H9 (cell line): ENCODE measurements at regions not wholly inside any gene's neighbourhood (a gene's known extent, or its start where the extent isn't known, plus 50 kb on each side); places are given as distances from the start of the nearest gene placed in this dataset.

Source experiments
- DNase-seq: peaks from one replicate; pipeline ENCODE4 v3.0.0-alpha.2; 2017
- H2AFZ ChIP-seq: one replicate; pipeline ENCODE4 v1.6.1; 2013; ENCODE audit warnings: mild to moderate bottlenecking, low read length, control low read depth, moderate library complexity
- H2AK5ac ChIP-seq: 2 replicates; pipeline ENCODE4 v1.6.1; 2013; ENCODE audit warnings: low read length, control low read depth, mixed read lengths; ENCODE audit not compliant: insufficient read length
- H2BK120ac ChIP-seq: one replicate; pipeline ENCODE4 v1.6.1; 2013; ENCODE audit warnings: low read depth, mild to moderate bottlenecking, low read length, control low read depth, inconsistent platforms; ENCODE audit not compliant: poor library complexity, severe bottlenecking
- H2BK12ac ChIP-seq: 2 replicates; pipeline ENCODE4 v1.6.1; 2013; ENCODE audit warnings: low read length, control low read depth, mixed read lengths, low read depth; ENCODE audit not compliant: insufficient read length
- H2BK15ac ChIP-seq: 2 replicates; pipeline ENCODE4 v1.6.1; 2013; ENCODE audit warnings: low read depth, low read length, control low read depth
- H2BK20ac ChIP-seq: one replicate; pipeline ENCODE4 v1.6.1; 2013; ENCODE audit warnings: low read depth, mild to moderate bottlenecking, low read length, control low read depth, inconsistent platforms; ENCODE audit not compliant: poor library complexity, severe bottlenecking
- H2BK5ac ChIP-seq: 2 replicates; pipeline ENCODE4 v1.6.1; 2013; ENCODE audit warnings: low read length, control low read depth, mixed read lengths; ENCODE audit not compliant: insufficient read length
- H3K14ac ChIP-seq: 2 replicates; pipeline ENCODE4 v1.6.1; 2013; ENCODE audit warnings: low read length, control low read depth; ENCODE audit not compliant: insufficient read depth
- H3K18ac ChIP-seq: 2 replicates; pipeline ENCODE4 v1.6.1; 2013; ENCODE audit warnings: low read depth, mild to moderate bottlenecking, mixed read lengths, low read length, control low read depth; ENCODE audit not compliant: insufficient read length
- H3K23ac ChIP-seq: 2 replicates; pipeline ENCODE4 v1.6.1; 2013; ENCODE audit warnings: low read length, control low read depth, mixed read lengths, low read depth; ENCODE audit not compliant: insufficient read length
- H3K23me2 ChIP-seq: 2 replicates; pipeline ENCODE4 v1.6.1; 2013; ENCODE audit warnings: low read depth, mild to moderate bottlenecking, mixed read lengths, low read length, control low read depth; ENCODE audit not compliant: insufficient read length, poor library complexity, severe bottlenecking
- H3K27ac ChIP-seq: 2 replicates; pipeline ENCODE4 v1.5.1; 2013; ENCODE audit warnings: low read length, control low read depth, mixed read lengths, low read depth; ENCODE audit not compliant: insufficient read length
- H3K27me3 ChIP-seq: 2 replicates; pipeline ENCODE4 v1.6.1; 2013; ENCODE audit warnings: low read length, control low read depth, inconsistent platforms; ENCODE audit not compliant: insufficient read depth
- H3K4ac ChIP-seq: 2 replicates; pipeline ENCODE4 v1.6.1; 2013; ENCODE audit warnings: low read depth, mild to moderate bottlenecking, control low read depth, inconsistent platforms, low read length, moderate library complexity
- H3K4me1 ChIP-seq: 2 replicates; pipeline ENCODE4 v1.6.1; 2013; ENCODE audit warnings: low read length, control low read depth, inconsistent platforms; ENCODE audit not compliant: insufficient read depth
- H3K4me2 ChIP-seq: 2 replicates; pipeline ENCODE4 v1.6.1; 2013; ENCODE audit warnings: low read length, control low read depth, mixed read lengths; ENCODE audit not compliant: insufficient read length, insufficient read depth
- H3K56ac ChIP-seq: 2 replicates; pipeline ENCODE4 v1.6.1; 2013; ENCODE audit warnings: low read depth, mild to moderate bottlenecking, mixed read lengths, low read length, control low read depth; ENCODE audit not compliant: insufficient read length
- H3K79me1 ChIP-seq: 2 replicates; pipeline ENCODE4 v1.6.1; 2013; ENCODE audit warnings: low read depth, mild to moderate bottlenecking, moderate library complexity, low read length, control low read depth, inconsistent platforms; ENCODE audit not compliant: insufficient read depth, poor library complexity, severe bottlenecking
- H3K79me2 ChIP-seq: 2 replicates; pipeline ENCODE4 v1.6.1; 2013; ENCODE audit warnings: low read length, control low read depth, inconsistent platforms; ENCODE audit not compliant: insufficient read depth
- H3K9ac ChIP-seq: 2 replicates; pipeline ENCODE4 v1.6.1; 2013; ENCODE audit warnings: low read length, control low read depth, mixed read lengths; ENCODE audit not compliant: insufficient read length; ENCODE audit errors: extremely low read depth
- H3K9me3 ChIP-seq: one replicate; pipeline ENCODE4 v1.6.1; 2013; ENCODE audit warnings: low read depth, low read length, inconsistent platforms; ENCODE audit not compliant: control insufficient read depth
- H3T11ph ChIP-seq: one replicate; pipeline ENCODE4 v1.6.1; 2013; ENCODE audit warnings: mild to moderate bottlenecking, low read length, control low read depth, inconsistent platforms
- H4K20me1 ChIP-seq: one replicate; pipeline ENCODE4 v1.6.1; 2013; ENCODE audit not compliant: control insufficient read depth, insufficient read length, insufficient read depth
- H4K5ac ChIP-seq: 2 replicates; pipeline ENCODE4 v1.6.1; 2013; ENCODE audit warnings: low read depth, mild to moderate bottlenecking, mixed read lengths, low read length, control low read depth; ENCODE audit not compliant: insufficient read length
- H4K8ac ChIP-seq: replicated peaks from 2 replicates; pipeline ENCODE4 v1.6.1; 2013; ENCODE audit warnings: low read length, control low read depth, mixed read lengths, low read depth; ENCODE audit not compliant: insufficient read length
- H4K91ac ChIP-seq: 2 replicates; pipeline ENCODE4 v1.6.1; 2013; ENCODE audit warnings: low read depth, mild to moderate bottlenecking, moderate library complexity, mixed read lengths, low read length, control low read depth; ENCODE audit not compliant: insufficient read length
- H3K27ac Mint-ChIP-seq, 3 experiments: 2 replicates in 2 of 3; 3 replicates in 1 of 3; pipeline ENCODE4 v1.8.0; 2020 to 2021; ENCODE audit warnings: mixed read lengths in 3 of 3, mild to moderate bottlenecking in 1 of 3, moderate library complexity in 1 of 3
- H3K27me3 Mint-ChIP-seq: 2 replicates; pipeline ENCODE4 v1.8.0; 2021; ENCODE audit warnings: low read depth, mild to moderate bottlenecking, moderate library complexity, mixed read lengths
- H3K36me3 Mint-ChIP-seq, 3 experiments: 2 replicates in 2 of 3; 3 replicates in 1 of 3; pipeline ENCODE4 v1.8.0; 2020 to 2021; ENCODE audit warnings: low read depth in 3 of 3, mixed read lengths in 3 of 3; ENCODE audit not compliant: insufficient read depth in 1 of 3
- H3K4me1 Mint-ChIP-seq, 2 experiments: 2 replicates each; pipeline ENCODE4 v1.8.0; 2020; ENCODE audit warnings: mixed read lengths in 2 of 2
- H3K4me3 Mint-ChIP-seq, 2 experiments: 2 replicates in 1 of 2; 3 replicates in 1 of 2; pipeline ENCODE4 v1.8.0; 2020 to 2021; ENCODE audit warnings: mild to moderate bottlenecking in 2 of 2, mixed read lengths in 2 of 2, moderate library complexity in 1 of 2
- H3K9me3 Mint-ChIP-seq, 2 experiments: 2 replicates in 1 of 2; 3 replicates in 1 of 2; pipeline ENCODE4 v1.8.0; 2020; ENCODE audit warnings: mild to moderate bottlenecking in 2 of 2, mixed read lengths in 2 of 2, moderate library complexity in 1 of 2
- WGBS: extraction: QIAGEN DNeasy Blood & Tissue Kit; methylation state at CpG from one replicate; pipeline ENCODE4 v1.1.7; 2013; ENCODE audit warnings: missing lambda C conversion rate, low lambda C conversion rate, mixed read lengths; ENCODE audit not compliant: insufficient read length; ENCODE audit errors: extremely low coverage; 5-methylcytosine and 5-hydroxymethylcytosine counted together
- TF ChIP-seq, protein P1 (sequence below): fragments of 200-600 bp; sonication (generic); conservative IDR thresholded peaks from 3 replicates; pipeline ENCODE4 v1.8.0; 2021; ENCODE audit warnings: antibody characterized with exemption, mild to moderate bottlenecking

DNA sequence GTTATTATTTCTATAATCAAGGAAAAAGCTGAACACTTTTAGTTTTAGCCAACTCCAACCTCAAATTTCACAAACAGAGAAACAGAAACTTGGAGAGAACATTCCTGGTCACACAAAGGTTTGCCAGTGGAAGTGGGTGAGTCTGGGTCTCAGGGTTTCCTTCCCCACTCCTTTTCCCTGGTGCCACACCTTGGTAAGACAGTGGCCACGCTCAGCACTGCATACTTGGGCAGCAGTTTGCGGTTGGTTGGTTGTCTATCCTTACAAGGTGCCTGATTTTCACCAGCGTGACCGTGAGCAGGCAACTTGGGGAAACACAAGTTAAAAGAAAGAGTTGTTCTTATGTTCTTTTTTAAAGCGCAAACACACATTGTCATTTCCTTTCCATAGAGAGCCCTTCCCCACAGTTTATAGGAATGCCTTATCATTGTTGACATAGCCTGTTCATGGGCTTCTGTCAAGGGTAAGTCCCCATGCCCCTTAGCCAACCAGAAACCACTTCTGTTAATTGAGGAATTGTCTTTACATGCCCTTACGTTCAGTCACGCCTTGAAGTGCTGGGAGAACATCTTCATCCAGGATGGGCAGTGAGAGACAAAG, 82.2 kb downstream of the RIN2 start:
- Histone ChIP-seq H3K18ac (no peak overlapping the region), H3K79me1 (no peaks in the 10 kb centered on the region), H3K27me3 (no peaks in the 10 kb centered on the region), H3K9ac (no peak overlapping the region), H3K4ac (no peak overlapping the region), H4K8ac (no peak overlapping the region), H3K9me3 (no peaks in the 10 kb centered on the region), H4K20me1 (no peaks in the 10 kb centered on the region), H2BK20ac (no peak overlapping the region), H2AFZ (no peak overlapping the region), H3K23me2 (no peaks in the 10 kb centered on the region), H2BK120ac (no peak overlapping the region), H3K4me2 (no peak overlapping the region), H2BK12ac (no peak overlapping the region), H3K4me1 (no peaks in the 10 kb centered on the region), H3K79me2 (no peaks in the 10 kb centered on the region), H3K14ac (no peak overlapping the region), H3K56ac (no peak overlapping the region), H4K5ac (no peak overlapping the region), H3T11ph (no peak overlapping the region), H2BK15ac (no peak overlapping the region), H3K27ac (no peak overlapping the region), H4K91ac (no peak overlapping the region), H2AK5ac (no peak overlapping the region), H2BK5ac (no peak overlapping the region), H3K23ac (no peak overlapping the region)
- Mint-ChIP-seq H3K36me3 (peaks cover 0 to 5% (median 0%) of the 10 kb centered on the region in 3 experiments; a peak in 2 of 7 replicates), H3K4me3 (no peak overlapping the region), H3K4me1 (no peaks in the 10 kb centered on the region), H3K9me3 (peaks cover 7 to 9% of the 10 kb centered on the region in 2 experiments; a peak in 4 of 5 replicates), H3K27me3 (peaks cover 1% of the 10 kb centered on the region; the same call in 1 of the 2 replicates), H3K27ac (no peak overlapping the region)
- TF ChIP-seq, protein P1, sequence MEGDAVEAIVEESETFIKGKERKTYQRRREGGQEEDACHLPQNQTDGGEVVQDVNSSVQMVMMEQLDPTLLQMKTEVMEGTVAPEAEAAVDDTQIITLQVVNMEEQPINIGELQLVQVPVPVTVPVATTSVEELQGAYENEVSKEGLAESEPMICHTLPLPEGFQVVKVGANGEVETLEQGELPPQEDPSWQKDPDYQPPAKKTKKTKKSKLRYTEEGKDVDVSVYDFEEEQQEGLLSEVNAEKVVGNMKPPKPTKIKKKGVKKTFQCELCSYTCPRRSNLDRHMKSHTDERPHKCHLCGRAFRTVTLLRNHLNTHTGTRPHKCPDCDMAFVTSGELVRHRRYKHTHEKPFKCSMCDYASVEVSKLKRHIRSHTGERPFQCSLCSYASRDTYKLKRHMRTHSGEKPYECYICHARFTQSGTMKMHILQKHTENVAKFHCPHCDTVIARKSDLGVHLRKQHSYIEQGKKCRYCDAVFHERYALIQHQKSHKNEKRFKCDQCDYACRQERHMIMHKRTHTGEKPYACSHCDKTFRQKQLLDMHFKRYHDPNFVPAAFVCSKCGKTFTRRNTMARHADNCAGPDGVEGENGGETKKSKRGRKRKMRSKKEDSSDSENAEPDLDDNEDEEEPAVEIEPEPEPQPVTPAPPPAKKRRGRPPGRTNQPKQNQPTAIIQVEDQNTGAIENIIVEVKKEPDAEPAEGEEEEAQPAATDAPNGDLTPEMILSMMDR = no peak
- no CpG with 5 or more reads among the region's 7 CpGs for WGBS
- DNase-seq = no peak
